Heart left ventricle (tissue), 13 donors: ENCODE measurements at regions not wholly inside any gene's neighbourhood (a gene's known extent, or its start where the extent isn't known, plus 50 kb on each side); places are given as distances from the start of the nearest gene placed in this dataset.

Experiments
- CTCF ChIP-seq, 12 donors: fragments of 200-600 bp; sonication (generic) in 4 of 12; IDR thresholded peaks; one replicate each; pipeline versions ENCODE4 v1.5.0 to v1.8.0; 2018 to 2022; ENCODE audit warnings: antibody characterized with exemption in 12 of 12, mild to moderate bottlenecking in 5 of 12
- POLR2A ChIP-seq, 2 donors: fragments of 450-650 bp; IDR thresholded peaks; one replicate each; pipeline ENCODE4 v1.6.1; 2017; ENCODE audit warnings: antibody characterized with exemption in 2 of 2, mild to moderate bottlenecking in 2 of 2, moderate library complexity in 2 of 2
- donor health status: ischemic (EF 13 %, LVEDD 7.1; RV severe dilation, severe dysfunction).
- donor health status: DM: no; HTN: yes; CAD: no.
- donor health status: DM: no; HTN: no; CAD: no.
- donor health status: ischemic (EF 25% LVEDD 6.9; RV normal size, moderate dysfunction).
- donor health status: ischemic (EF 25% LVEDD 5.7; RV mildly dilated, moderate dysfunction).
- donor health status: ischemic (EF 35%, LVEDD 5.7; RV mildly dilated, moderate dysfunction).
- donor health status: nonischemic (EF 11% LVEDD 7.7; RV severe dilation, severe dysfunction).
- donor health status: DM: yes; HTN: yes; CAD: no.
- donor health status: PGD.
- donor health status: ischemic (EF 29% LVEDD 5.4; RV normal size, mild dysfunction).
- donor health status: nonischemic (EF 23%, LVEDD 6.1; RV moderate dilation, normal function).

- no peak for TF ChIP-seq CTCF (IDR thresholded peaks at IDR 0.05)
- no peak for TF ChIP-seq POLR2A (IDR thresholded peaks at IDR 0.05)
Observed at GRCh38 chr9:1373445-1373844, 323.3 kb downstream of the DMRT2 start.
